ENCODE measurements at regions not wholly inside any gene's neighbourhood (a gene's known extent, or its start where the extent isn't known, plus 50 kb on each side); places are given as distances from the start of the nearest gene placed in this dataset.
"Not testable (repeated sequence)": the region's sequence is repeated elsewhere in the genome, so short reads cannot be mapped to it uniquely, and the experiment has no call there.

- H4K20me1 ChIP-seq (ENCODE audit: insufficient read depth, low read length); H3K79me2 ChIP-seq (ENCODE audit: insufficient read depth, low read length); H3K27me3 ChIP-seq (ENCODE audit: control insufficient read depth in 1 of 2, insufficient read depth in 2 of 2, low read length in 2 of 2); H3K36me3 ChIP-seq (replicated peaks in 1 of 2; ENCODE audit: control insufficient read depth in 1 of 2, insufficient read depth in 2 of 2, low read length in 2 of 2); H3K27ac ChIP-seq (ENCODE audit: extremely low read length, insufficient read depth, low read length); H3K9ac ChIP-seq (ENCODE audit: insufficient read depth, low read depth, low read length); H3K9me3 ChIP-seq (ENCODE audit: low read length); in situ Hi-C loops (cut with HindIII; ENCODE audit: extremely low pct_ligation_motif_present, low pct_unique_long_range_greater_than_20kb); BruUV-seq (replicated peaks): not testable (repeated sequence)
- WGBS (ENCODE audit: low lambda C conversion rate), result 34% methylated on average over 16 of the region's 22 CpGs
- FAIRE-seq (peak; percentile 71), DNase-seq (ENCODE audit: low spot score) (peak; percentile 74), ATAC-seq (peak; percentile 99)
- peak overlapping the region in 2 of 3 experiments; percentile 27 to 61; a peak in 3 of 6 replicates for H3K4me3 ChIP-seq (replicated peaks in 1 of 3; ENCODE audit: insufficient read depth in 1 of 3, low read depth in 2 of 3, low read length in 3 of 3)
- peaks cover 17% of the 10 kb centered on the region for H3K4me1 ChIP-seq (ENCODE audit: insufficient read depth, low read length)
- H2AFZ ChIP-seq (ENCODE audit: low read length), result peak overlapping the region; percentile 82
- H3K4me2 ChIP-seq (ENCODE audit: low read depth, low read length), result peak overlapping the region; percentile 88
- POLR2A ChIA-PET, result interaction anchor here (1.1 kb wide), 1 partner anchor 59 kb away, joined by 3 read pairs; the partner anchor contains the start of gene LYSMD4
- CTCF ChIA-PET (ENCODE audit: low intra/inter-chr PET ratio, low total read pairs), result interaction anchor here (0.7 to 1.3 kb wide), 4 partner anchors 36 to 591 kb away, joined by 3 to 9 read pairs (median 5); no protein-coding TSS in a partner anchor
- intact Hi-C loops (cut with micrococcal nuclease; ENCODE audit: unreplicated experiment), result loop anchor here (1.0 to 5.0 kb wide), 3 partner anchors 70 to 590 kb away; no protein-coding TSS in a partner anchor
- peak; percentile 59 for TF ChIP-seq HNF1B (CRISPR knock-in tag; IDR thresholded peaks at IDR 0.05)
- peak; percentile 56 for TF ChIP-seq SMC3 (IDR thresholded peaks at IDR 0.05; ENCODE audit: low read length)
- peak; percentile 33; the same call in 1 of the 2 replicates for TF ChIP-seq ZBTB33 (CRISPR knock-in tag; IDR thresholded peaks at IDR 0.05)
- TF ChIP-seq KDM1A (CRISPR knock-in tag; IDR thresholded peaks at IDR 0.05), result peak; percentile 23; the same call in 1 of the 2 replicates
- TF ChIP-seq RARA (CRISPR knock-in tag; IDR thresholded peaks at IDR 0.05), result peak; percentile 31; the same call in 1 of the 2 replicates
- TF ChIP-seq ZNF556 (CRISPR knock-in tag; IDR thresholded peaks at IDR 0.05; ENCODE audit: borderline replicate concordance), result peak; percentile 60; the same call in 1 of the 2 replicates
- TF ChIP-seq NFKB2 (CRISPR knock-in tag; IDR thresholded peaks at IDR 0.05; ENCODE audit: borderline replicate concordance), result 0 out of 2 replicates have a peak, but pooled peaks have one; percentile 31
- TF ChIP-seq ETV6 (CRISPR knock-in tag; conservative IDR thresholded peaks at IDR 0.05), result 0 out of 2 replicates have a peak, but pooled peaks have one; percentile 34
- TF ChIP-seq ZNF547 (CRISPR knock-in tag; IDR thresholded peaks at IDR 0.05), result peak; percentile 37; the same call in 1 of the 2 replicates
- peak; percentile 59 for TF ChIP-seq ZNF777 (CRISPR knock-in tag; IDR thresholded peaks at IDR 0.05)
- TF ChIP-seq RAD21 (CRISPR knock-in tag; IDR thresholded peaks at IDR 0.05), result peak; percentile 93
- peak; percentile 73 for TF ChIP-seq ZMYM4 (CRISPR knock-in tag; IDR thresholded peaks at IDR 0.05)
- TF ChIP-seq IRF9 (CRISPR knock-in tag; IDR thresholded peaks at IDR 0.05; ENCODE audit: borderline replicate concordance), result 0 out of 2 replicates have a peak, but pooled peaks have one; percentile 43
- TF ChIP-seq ZNF687 (CRISPR knock-in tag; IDR thresholded peaks at IDR 0.05), result peak; percentile 53
Measured at GRCh38 chr15:99791881-99792807, 58.9 kb upstream of the LYSMD4 start.

All from HepG2 (cell line).